ENCODE measurements at regions not wholly inside any gene's neighbourhood (a gene's known extent, or its start where the extent isn't known, plus 50 kb on each side); places are given as distances from the start of the nearest gene placed in this dataset.

GRCh38 chr4:165716472-165716871 lies 156.6 kb upstream of the TLL1 start:
- no peak for ATAC-seq
- POLR2A ChIA-PET, result no interaction called here

GRCh38 chr4:165718660-165719059 lies 154.4 kb upstream of the TLL1 start:
- Histone ChIP-seq H3K9me3 (ENCODE audit: control insufficient read depth, insufficient read depth, low read depth, low read length) (no peaks in the 10 kb centered on the region), H3K4me3 (ENCODE audit: low read depth in 2 of 2, low read length in 2 of 2) (no peak overlapping the region), H3K4me1 (ENCODE audit: control insufficient read depth, insufficient read depth, low read length) (no peaks in the 10 kb centered on the region), H3K27me3 (ENCODE audit: control insufficient read depth, insufficient read depth, low read length) (no peaks in the 10 kb centered on the region), H3K36me3 (ENCODE audit: control insufficient read depth, insufficient read depth, low read length) (no peaks in the 10 kb centered on the region), H3K27ac (ENCODE audit: low read length) (no peak overlapping the region)
- POLR2A ChIA-PET, result no interaction called here
- TF ChIP-seq POLR2AphosphoS5 (IDR thresholded peaks at IDR 0.05; ENCODE audit: low read depth, low read length), result no peak
- intact Hi-C loops (cut with micrococcal nuclease; ENCODE audit: unreplicated experiment) (no loop called here), in situ Hi-C loops (cut with HindIII; ENCODE audit: low pct_unique_long_range_greater_than_20kb, low sequenced_read_pairs) (no loop called here)
- no peak for DNase-seq (ENCODE audit: low read depth, low spot score)
- CTCF ChIA-PET, result no interaction called here
- ATAC-seq, result no peak
- no TSS peak for BruUV-seq (replicated peaks)

More at GRCh38 chr4:165716472-165716871, 156.6 kb upstream of the TLL1 start:
- intact Hi-C loops (cut with micrococcal nuclease; ENCODE audit: unreplicated experiment) (no loop called here), in situ Hi-C loops (cut with HindIII; ENCODE audit: low pct_unique_long_range_greater_than_20kb, low sequenced_read_pairs) (no loop called here)
- DNase-seq (ENCODE audit: low read depth, low spot score), result no peak
- Histone ChIP-seq H3K27ac (ENCODE audit: low read length) (no peak overlapping the region), H3K9me3 (ENCODE audit: control insufficient read depth, insufficient read depth, low read depth, low read length) (no peaks in the 10 kb centered on the region), H3K36me3 (ENCODE audit: control insufficient read depth, insufficient read depth, low read length) (no peaks in the 10 kb centered on the region), H3K27me3 (ENCODE audit: control insufficient read depth, insufficient read depth, low read length) (no peaks in the 10 kb centered on the region), H3K4me1 (ENCODE audit: control insufficient read depth, insufficient read depth, low read length) (no peaks in the 10 kb centered on the region), H3K4me3 (ENCODE audit: low read depth in 2 of 2, low read length in 2 of 2) (no peak overlapping the region)
- no TSS peak for BruUV-seq (replicated peaks)
- TF ChIP-seq TCF7L2 (IDR thresholded peaks at IDR 0.05; ENCODE audit: low read depth, low read length), result no peak
- no peak for TF ChIP-seq REST (IDR thresholded peaks at IDR 0.05; ENCODE audit: insufficient read depth in 1 of 2, low read depth in 2 of 2, low read length in 1 of 2)
- no peak for TF ChIP-seq POLR2AphosphoS5 (IDR thresholded peaks at IDR 0.05; ENCODE audit: low read depth, low read length)
- no peak for TF ChIP-seq CTCF (IDR thresholded peaks at IDR 0.05)
- TF ChIP-seq SIN3A (IDR thresholded peaks at IDR 0.05; ENCODE audit: borderline replicate concordance, insufficient read depth, low read depth, low read length), result no peak
- CTCF ChIA-PET, result interaction anchor here (0.7 kb wide), 1 partner anchor 180 kb away, joined by 6 read pairs; no protein-coding TSS in a partner anchor

- H3K27me3 ChIP-seq (ENCODE audit: control insufficient read depth, insufficient read depth, low read length), result no peaks in the 10 kb centered on the region
- TF ChIP-seq REST (IDR thresholded peaks at IDR 0.05; ENCODE audit: insufficient read depth in 1 of 2, low read depth in 2 of 2, low read length in 1 of 2) (no peak), CTCF (IDR thresholded peaks at IDR 0.05) (no peak), SIN3A (IDR thresholded peaks at IDR 0.05; ENCODE audit: borderline replicate concordance, insufficient read depth, low read depth, low read length) (no peak), TCF7L2 (IDR thresholded peaks at IDR 0.05; ENCODE audit: low read depth, low read length) (no peak), POLR2AphosphoS5 (IDR thresholded peaks at IDR 0.05; ENCODE audit: low read depth, low read length) (no peak)
- H3K36me3 ChIP-seq (ENCODE audit: control insufficient read depth, insufficient read depth, low read length), result no peaks in the 10 kb centered on the region
- no TSS peak for BruUV-seq (replicated peaks)
- H3K9me3 ChIP-seq (ENCODE audit: control insufficient read depth, insufficient read depth, low read depth, low read length), result no peaks in the 10 kb centered on the region
- H3K27ac ChIP-seq (ENCODE audit: low read length), result no peak overlapping the region
- H3K4me1 ChIP-seq (ENCODE audit: control insufficient read depth, insufficient read depth, low read length), result no peaks in the 10 kb centered on the region
- DNase-seq (ENCODE audit: low read depth, low spot score) (no peak), ATAC-seq (no peak)
- intact Hi-C loops (cut with micrococcal nuclease; ENCODE audit: unreplicated experiment) (no loop called here), in situ Hi-C loops (cut with HindIII; ENCODE audit: low pct_unique_long_range_greater_than_20kb, low sequenced_read_pairs) (no loop called here)
- POLR2A ChIA-PET, result no interaction called here
- H3K4me3 ChIP-seq (ENCODE audit: low read depth in 2 of 2, low read length in 2 of 2), result no peak overlapping the region
- CTCF ChIA-PET, result no interaction called here
Observed at GRCh38 chr4:165720411-165721082, 152.5 kb upstream of the TLL1 start.
